Head of caudate nucleus (tissue), 42 donors: ENCODE measurements at regions not wholly inside any gene's neighbourhood (a gene's known extent, or its start where the extent isn't known, plus 50 kb on each side); places are given as distances from the start of the nearest gene placed in this dataset.
"Not testable (repeated sequence)": the region's sequence is repeated elsewhere in the genome, so short reads cannot be mapped to it uniquely, and the experiment has no call there.

Experiments
- DNase-seq, 42 donors: peaks; one replicate each; pipeline versions ENCODE4 v3.0.0 to v3.0.0-alpha.2; 2020 to 2021; ENCODE audit warnings: mixed read lengths in 7 of 42
- intact Hi-C: fragments of 100-400 bp; cut with DNase I; formaldehyde crosslinking; loops from one replicate; pipeline ENCODE4 v1.15.0; 2022

GRCh38 chr16:19980632-19981265, 92.9 kb downstream of the GPR139 start:
- intact Hi-C loops = no loop called here
- DNase-seq = peak in 10 of 42 donors; percentile 1 to 41 (median 14)

- no peak for DNase-seq
- intact Hi-C loops = no loop called here
Observed at GRCh38 chr16:19979638-19980037, 94.1 kb downstream of the GPR139 start.

GRCh38 chr16:19974607-19975006, 90.0 kb upstream of the GPRC5B start:
- intact Hi-C loops = no loop called here
- DNase-seq = no peak

GRCh38 chr16:19972111-19972510, 87.5 kb upstream of the GPRC5B start:
- intact Hi-C loops = no loop called here
- no peak for DNase-seq

GRCh38 chr16:19968891-19969683, 84.4 kb upstream of the GPRC5B start:
- no peak for DNase-seq
- intact Hi-C loops = no loop called here

GRCh38 chr16:19967963-19968362, 83.3 kb upstream of the GPRC5B start:
- no peak for DNase-seq
- intact Hi-C loops = no loop called here

GRCh38 chr16:19967561-19967960, 82.9 kb upstream of the GPRC5B start:
- intact Hi-C loops = no loop called here
- DNase-seq = no peak

- intact Hi-C loops = no loop called here
- peak in 20 of 42 donors; percentile 2 to 46 (median 17) for DNase-seq
Observed at GRCh38 chr16:19963301-19963700, 78.7 kb upstream of the GPRC5B start.

GRCh38 chr16:19960183-19960582, 75.5 kb upstream of the GPRC5B start:
- intact Hi-C loops = no loop called here
- DNase-seq = no peak

GRCh38 chr16:19959736-19960135, 75.1 kb upstream of the GPRC5B start:
- intact Hi-C loops = no loop called here

GRCh38 chr16:19955896-19956295, 71.2 kb upstream of the GPRC5B start:
- DNase-seq, intact Hi-C loops: not testable (repeated sequence)

More at GRCh38 chr16:19959736-19960135, 75.1 kb upstream of the GPRC5B start:
- no peak for DNase-seq

- intact Hi-C loops = not testable (repeated sequence)
Observed at GRCh38 chr16:19955084-19955483, 70.4 kb upstream of the GPRC5B start.

GRCh38 chr16:19948186-19949104, 63.8 kb upstream of the GPRC5B start:
- intact Hi-C loops = no loop called here
- DNase-seq = no peak

More at GRCh38 chr16:19955084-19955483, 70.4 kb upstream of the GPRC5B start:
- not testable (repeated sequence) for DNase-seq

- no peak for DNase-seq
- intact Hi-C loops = no loop called here
Observed at GRCh38 chr16:19945934-19946333, 61.3 kb upstream of the GPRC5B start.

GRCh38 chr16:19940195-19940594, 55.5 kb upstream of the GPRC5B start:
- no peak for DNase-seq
- intact Hi-C loops = no loop called here

- DNase-seq = no peak
- intact Hi-C loops = no loop called here
Observed at GRCh38 chr16:19939553-19939952, 54.9 kb upstream of the GPRC5B start.

- DNase-seq = no peak
- intact Hi-C loops = no loop called here
Observed at GRCh38 chr16:19938536-19938935, 53.9 kb upstream of the GPRC5B start.

- intact Hi-C loops = no loop called here
- DNase-seq = no peak
Observed at GRCh38 chr16:19936441-19936840, 51.8 kb upstream of the GPRC5B start.

GRCh38 chr16:19935694-19936093, 51.0 kb upstream of the GPRC5B start:
- intact Hi-C loops = no loop called here
- DNase-seq = no peak
